GM23338 (cell line): ENCODE measurements at regions not wholly inside any gene's neighbourhood (a gene's known extent, or its start where the extent isn't known, plus 50 kb on each side); places are given as distances from the start of the nearest gene placed in this dataset.
A peak's percentile ranks its signal among the peaks of the same experiment; 100 is the strongest.

Experiments
- CTCF ChIP-seq, 2 experiments: fragments of 200-600 bp in 1 of 2; sonication (generic) in 1 of 2; conservative IDR thresholded peaks; 2 replicates each; pipeline versions ENCODE4 v1.5.1 to v1.6.1; 2016 to 2017; ENCODE audit warnings: antibody characterized with exemption in 2 of 2, low read depth in 2 of 2, mild to moderate bottlenecking in 2 of 2, moderate library complexity in 1 of 2
- EZH2 ChIP-seq: fragments of 200-600 bp; sonication (generic); IDR thresholded peaks from one replicate; pipeline ENCODE4 v1.8.0; 2017; ENCODE audit warnings: antibody characterized with exemption, mild to moderate bottlenecking, low read depth; ENCODE audit not compliant: unreplicated experiment
- REST ChIP-seq: IDR thresholded peaks from one replicate; pipeline ENCODE4 v1.6.1; 2018; ENCODE audit warnings: antibody characterized with exemption; ENCODE audit not compliant: unreplicated experiment
- ZNF331 ChIP-seq: fragments of 250-450 bp; sonication (Bioruptor Pico); IDR thresholded peaks from 2 replicates; pipeline ENCODE4 v1.5.0; 2020; ENCODE audit warnings: low read depth, mild to moderate bottlenecking, moderate library complexity

GRCh38 chr16:9033125-9033830 lies 58.2 kb upstream of the HAPSTR1 start:
- TF ChIP-seq CTCF (conservative IDR thresholded peaks at IDR 0.05; ENCODE audit: low read depth in 2 of 2) (peak; percentile 82 to 87), ZNF331 (CRISPR knock-in tag) (no peak), REST (no peak), EZH2 (no peak)
